SU-DHL-6 (cell line): ENCODE measurements at regions not wholly inside any gene's neighbourhood (a gene's known extent, or its start where the extent isn't known, plus 50 kb on each side); places are given as distances from the start of the nearest gene placed in this dataset.

Experiments
- H2AFZ ChIP-seq: fragments of 200-600 bp; sonication (generic); 2 replicates; pipeline ENCODE4 v1.6.1; 2014; ENCODE audit warnings: low read depth, mild to moderate bottlenecking, moderate library complexity, mixed read lengths, antibody characterized with exemption, low read length; ENCODE audit not compliant: severe bottlenecking
- H3F3A ChIP-seq: fragments of 200-600 bp; shearing (Covaris generic); 2 replicates; pipeline ENCODE4 v1.6.0; 2016; ENCODE audit warnings: antibody characterized with exemption, mild to moderate bottlenecking; ENCODE audit not compliant: insufficient read depth
- H3K27ac ChIP-seq: fragments of 200-600 bp; sonication (generic); 2 replicates; pipeline ENCODE4 v1.5.1; 2016; ENCODE audit warnings: low read depth, mild to moderate bottlenecking, low read length, moderate library complexity, mixed read lengths
- H3K27me3 ChIP-seq: fragments of 200-600 bp; sonication (generic), shearing (Covaris generic); 2 replicates; pipeline ENCODE4 v1.6.0; 2014; ENCODE audit warnings: mild to moderate bottlenecking, low read length
- H3K36me3 ChIP-seq: fragments of 200-600 bp; sonication (generic); 2 replicates; pipeline ENCODE4 v1.6.1; 2014; ENCODE audit warnings: mild to moderate bottlenecking, low read length, mixed read lengths
- H3K4me2 ChIP-seq: fragments of 300-600, 200-600 bp; shearing (Covaris generic), sonication (generic); 2 replicates; pipeline ENCODE4 v1.6.0; 2014; ENCODE audit warnings: low read length, low read depth, mild to moderate bottlenecking; ENCODE audit not compliant: poor library complexity, severe bottlenecking
- H3K4me3 ChIP-seq: fragments of 200-600 bp; sonication (generic); 2 replicates; pipeline ENCODE4 v1.5.1; 2014; ENCODE audit warnings: antibody characterized with exemption, low read length, mild to moderate bottlenecking, mixed read lengths; ENCODE audit not compliant: insufficient read depth, poor library complexity, severe bottlenecking
- H3K79me2 ChIP-seq: fragments of 200-600 bp; sonication (generic); 2 replicates; pipeline ENCODE4 v1.6.1; 2014; ENCODE audit warnings: mild to moderate bottlenecking, low read length, moderate library complexity; ENCODE audit not compliant: insufficient read depth
- H3K9ac ChIP-seq: fragments of 200-600 bp; sonication (generic); 2 replicates; pipeline ENCODE4 v1.7.0; 2014; ENCODE audit warnings: mild to moderate bottlenecking, low read length
- H3K9me2 ChIP-seq: fragments of 200-600 bp; sonication (generic); replicated peaks from 2 replicates; pipeline ENCODE4 v1.6.1; 2014; ENCODE audit warnings: low read length; ENCODE audit not compliant: insufficient read depth
- H3K9me3 ChIP-seq: fragments of 200-600 bp; sonication (generic); 2 replicates; pipeline ENCODE4 v1.6.1; 2014; ENCODE audit warnings: low read length, mixed read lengths; ENCODE audit not compliant: insufficient read depth
- H4K20me1 ChIP-seq: fragments of 200-600 bp; sonication (generic); 2 replicates; pipeline ENCODE4 v1.6.1; 2014; ENCODE audit warnings: low read depth, mild to moderate bottlenecking, antibody characterized with exemption, low read length, moderate library complexity, mixed read lengths
- EZH2phosphoT487 ChIP-seq: fragments of 200-600 bp; sonication (generic), shearing (Covaris generic); conservative IDR thresholded peaks from 2 replicates; pipeline ENCODE4 v1.6.1; 2018; ENCODE audit warnings: mild to moderate bottlenecking, antibody characterized with exemption, low read length, moderate library complexity, mixed read lengths
- TF ChIP-seq, protein P1 (sequence below): fragments of 200-600 bp; sonication (generic); IDR thresholded peaks from one replicate; pipeline ENCODE4 v1.5.1; 2017; ENCODE audit warnings: antibody characterized with exemption, mild to moderate bottlenecking, low read length, moderate library complexity; ENCODE audit not compliant: insufficient read depth, poor library complexity, severe bottlenecking

- Histone ChIP-seq H3F3A (no peaks in the 10 kb centered on the region), H3K9me2 (no peaks in the 10 kb centered on the region), H3K27ac (no peak overlapping the region), H3K9me3 (no peaks in the 10 kb centered on the region), H3K9ac (no peak overlapping the region), H3K4me2 (no peak overlapping the region), H3K79me2 (no peaks in the 10 kb centered on the region), H3K36me3 (no peaks in the 10 kb centered on the region), H2AFZ (no peak overlapping the region), H3K4me3 (no peak overlapping the region), H3K27me3 (no peaks in the 10 kb centered on the region; the same call in 1 of the 2 replicates), H4K20me1 (no peaks in the 10 kb centered on the region)
- no peak for TF ChIP-seq EZH2phosphoT487
- TF ChIP-seq, protein P1, sequence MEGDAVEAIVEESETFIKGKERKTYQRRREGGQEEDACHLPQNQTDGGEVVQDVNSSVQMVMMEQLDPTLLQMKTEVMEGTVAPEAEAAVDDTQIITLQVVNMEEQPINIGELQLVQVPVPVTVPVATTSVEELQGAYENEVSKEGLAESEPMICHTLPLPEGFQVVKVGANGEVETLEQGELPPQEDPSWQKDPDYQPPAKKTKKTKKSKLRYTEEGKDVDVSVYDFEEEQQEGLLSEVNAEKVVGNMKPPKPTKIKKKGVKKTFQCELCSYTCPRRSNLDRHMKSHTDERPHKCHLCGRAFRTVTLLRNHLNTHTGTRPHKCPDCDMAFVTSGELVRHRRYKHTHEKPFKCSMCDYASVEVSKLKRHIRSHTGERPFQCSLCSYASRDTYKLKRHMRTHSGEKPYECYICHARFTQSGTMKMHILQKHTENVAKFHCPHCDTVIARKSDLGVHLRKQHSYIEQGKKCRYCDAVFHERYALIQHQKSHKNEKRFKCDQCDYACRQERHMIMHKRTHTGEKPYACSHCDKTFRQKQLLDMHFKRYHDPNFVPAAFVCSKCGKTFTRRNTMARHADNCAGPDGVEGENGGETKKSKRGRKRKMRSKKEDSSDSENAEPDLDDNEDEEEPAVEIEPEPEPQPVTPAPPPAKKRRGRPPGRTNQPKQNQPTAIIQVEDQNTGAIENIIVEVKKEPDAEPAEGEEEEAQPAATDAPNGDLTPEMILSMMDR, result no peak
Measured at GRCh38 chr12:131357920-131358319, 353.0 kb upstream of the SFSWAP start.

DNA sequence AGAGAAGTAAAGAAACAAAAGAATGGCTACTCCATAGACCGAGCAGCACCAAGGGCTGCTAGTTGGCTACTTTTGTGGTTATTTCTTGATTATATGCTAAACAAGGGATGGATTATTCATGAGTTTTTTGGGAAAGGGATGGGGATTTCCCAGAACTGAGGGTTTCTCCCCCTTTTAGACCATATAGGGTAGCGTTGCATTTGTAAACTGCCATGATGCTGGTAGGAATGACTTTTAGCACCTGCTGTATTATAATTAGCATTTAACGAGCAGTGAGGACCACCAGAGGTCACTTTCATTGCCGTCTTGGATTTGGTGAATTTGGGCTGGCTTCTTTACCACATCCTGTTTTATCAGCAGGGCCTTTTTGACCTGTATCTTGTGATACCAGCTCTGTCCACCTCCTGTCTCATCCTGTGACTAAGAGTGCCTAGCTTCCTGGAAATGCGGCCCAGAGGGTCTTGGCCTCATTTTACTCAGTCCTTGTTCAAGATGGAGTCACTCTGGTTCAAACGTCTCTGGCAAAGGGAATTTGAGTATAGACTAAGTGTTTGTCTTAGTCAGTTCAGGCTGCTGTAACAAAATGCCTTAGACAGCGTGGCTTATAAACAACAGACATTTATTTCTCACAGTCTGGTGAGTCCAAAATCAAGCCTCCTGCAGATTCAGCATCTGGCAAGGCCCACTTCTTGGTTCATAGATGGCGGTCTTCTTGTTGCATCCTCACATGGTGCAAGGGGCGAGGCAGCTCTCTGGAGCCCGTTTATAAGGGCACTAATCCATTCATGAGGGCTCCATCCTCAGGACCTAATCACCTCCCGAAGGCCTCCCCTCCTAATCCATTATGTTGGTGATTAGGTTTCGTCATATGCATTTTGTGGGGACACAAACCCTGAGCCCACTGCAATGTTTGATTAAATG lies 348.3 kb upstream of the SFSWAP start:
- no peaks in the 10 kb centered on the region for H3K9me2 ChIP-seq
- no peak overlapping the region for H3K4me3 ChIP-seq
- no peaks in the 10 kb centered on the region for H3K36me3 ChIP-seq
- H3F3A ChIP-seq, result no peaks in the 10 kb centered on the region
- H4K20me1 ChIP-seq, result no peaks in the 10 kb centered on the region
- no peak for TF ChIP-seq EZH2phosphoT487
- TF ChIP-seq, protein P1, result no peak
- no peaks in the 10 kb centered on the region for H3K9me3 ChIP-seq
- no peak overlapping the region for H3K4me2 ChIP-seq
- no peak overlapping the region for H3K9ac ChIP-seq
- no peak overlapping the region for H2AFZ ChIP-seq
- no peak overlapping the region for H3K27ac ChIP-seq
- H3K79me2 ChIP-seq, result no peaks in the 10 kb centered on the region
- no peaks in the 10 kb centered on the region; the same call in 1 of the 2 replicates for H3K27me3 ChIP-seq

DNA sequence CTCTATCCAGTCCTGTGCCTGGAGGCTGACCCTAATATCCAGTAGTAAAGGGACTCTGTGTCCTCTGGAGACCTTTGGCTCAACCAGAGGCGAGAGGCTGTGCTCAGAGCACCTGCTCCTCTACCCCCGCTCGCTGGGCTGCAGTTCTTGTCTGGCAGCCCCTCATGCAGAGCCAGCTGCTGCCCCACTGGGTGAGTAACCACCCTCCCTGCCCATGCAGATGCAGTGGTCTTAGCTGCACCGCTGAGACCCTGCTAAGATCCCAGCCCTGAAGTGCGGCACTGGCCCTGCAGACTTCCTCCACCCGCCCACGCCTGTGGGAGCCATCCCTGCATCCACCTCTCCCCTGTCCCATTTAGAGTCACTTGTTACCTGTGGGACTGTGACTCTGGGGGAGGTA lies 347.5 kb upstream of the SFSWAP start:
- no peak overlapping the region for H3K4me3 ChIP-seq

More for the DNA sequence above, 347.5 kb upstream of the SFSWAP start:
- H3F3A ChIP-seq, result no peaks in the 10 kb centered on the region
- no peaks in the 10 kb centered on the region for H3K9me2 ChIP-seq
- H2AFZ ChIP-seq, result no peak overlapping the region
- H3K4me2 ChIP-seq, result no peak overlapping the region
- H4K20me1 ChIP-seq, result no peaks in the 10 kb centered on the region
- TF ChIP-seq, protein P1, result no peak
- no peak for TF ChIP-seq EZH2phosphoT487
- H3K27ac ChIP-seq, result no peak overlapping the region
- no peak overlapping the region for H3K9ac ChIP-seq
- no peaks in the 10 kb centered on the region; the same call in 1 of the 2 replicates for H3K27me3 ChIP-seq
- no peaks in the 10 kb centered on the region for H3K9me3 ChIP-seq
- H3K36me3 ChIP-seq, result no peaks in the 10 kb centered on the region
- no peaks in the 10 kb centered on the region for H3K79me2 ChIP-seq
